HG03196 (cell line): ENCODE measurements at regions not wholly inside any gene's neighbourhood (a gene's known extent, or its start where the extent isn't known, plus 50 kb on each side); places are given as distances from the start of the nearest gene placed in this dataset.
"Not testable (repeated sequence)": the region's sequence is repeated elsewhere in the genome, so short reads cannot be mapped to it uniquely, and the experiment has no call there.

Experiments
- ATAC-seq: cut with Tn5 transposase; IDR thresholded peaks from one replicate; pipeline ENCODE4 v1.9.1; 2021; ENCODE audit not compliant: unreplicated experiment

DNA sequence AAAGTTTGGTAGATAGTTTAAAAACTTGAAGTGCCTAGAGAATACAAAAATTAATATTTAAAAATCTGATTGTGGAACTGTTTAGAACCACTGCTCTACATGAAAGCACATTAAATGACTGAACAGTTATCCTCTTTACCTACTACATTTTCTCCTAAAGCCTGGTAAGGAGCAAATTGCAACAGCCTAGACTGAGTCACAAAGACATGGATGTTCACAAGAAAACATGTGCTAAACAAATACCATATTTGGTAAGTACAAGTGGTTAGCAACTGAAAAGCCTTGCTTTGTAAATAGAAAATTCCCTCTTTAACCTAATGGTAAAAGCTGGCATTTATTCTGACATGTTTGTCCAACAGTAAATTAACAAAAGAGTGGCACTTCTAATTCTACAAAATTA is 203.1 kb downstream of the FBXO8 start:
- no peak for ATAC-seq

DNA sequence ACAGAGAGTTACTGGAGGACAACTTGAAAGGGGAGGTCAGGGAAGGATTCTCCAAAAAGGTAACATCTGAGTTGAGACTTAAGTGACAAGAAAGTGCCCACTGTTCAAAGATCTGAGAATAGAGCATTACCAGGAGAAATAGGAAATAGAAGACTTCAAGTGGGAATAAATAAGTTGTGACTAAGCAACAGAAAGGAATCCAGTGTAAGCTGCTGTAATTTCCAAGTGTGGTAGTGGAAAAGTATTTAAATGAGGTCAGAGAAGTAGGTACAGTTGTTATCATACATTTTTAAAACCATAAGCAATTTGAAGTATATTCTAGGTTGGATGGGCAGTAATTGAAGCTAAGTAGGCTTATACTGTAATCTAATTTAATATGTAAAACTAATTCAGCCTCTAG is 211.9 kb downstream of the FBXO8 start:
- no peak for ATAC-seq

DNA sequence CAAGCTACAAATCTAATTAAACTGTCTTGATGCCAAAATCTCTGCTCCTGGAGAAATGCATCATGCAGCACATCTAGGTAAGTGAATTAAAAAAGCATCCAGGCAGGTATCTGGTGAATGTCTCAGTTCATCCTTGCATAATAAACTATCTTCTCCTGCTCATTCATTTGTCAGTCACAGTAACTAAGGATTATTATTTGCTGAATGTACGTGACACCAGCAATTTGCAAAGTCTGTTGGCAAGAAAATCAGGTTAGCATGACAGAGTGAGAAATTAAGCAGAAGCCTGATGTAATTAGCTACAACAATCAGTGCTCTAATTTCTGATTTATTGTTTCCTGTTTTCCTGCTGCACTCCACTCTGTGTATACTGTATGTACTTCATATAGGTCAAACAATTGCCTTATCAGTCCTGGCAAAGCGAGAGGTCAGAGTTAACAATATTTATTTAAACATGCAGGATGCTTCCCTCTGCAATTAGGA is 213.6 kb downstream of the FBXO8 start:
- ATAC-seq = no peak

DNA sequence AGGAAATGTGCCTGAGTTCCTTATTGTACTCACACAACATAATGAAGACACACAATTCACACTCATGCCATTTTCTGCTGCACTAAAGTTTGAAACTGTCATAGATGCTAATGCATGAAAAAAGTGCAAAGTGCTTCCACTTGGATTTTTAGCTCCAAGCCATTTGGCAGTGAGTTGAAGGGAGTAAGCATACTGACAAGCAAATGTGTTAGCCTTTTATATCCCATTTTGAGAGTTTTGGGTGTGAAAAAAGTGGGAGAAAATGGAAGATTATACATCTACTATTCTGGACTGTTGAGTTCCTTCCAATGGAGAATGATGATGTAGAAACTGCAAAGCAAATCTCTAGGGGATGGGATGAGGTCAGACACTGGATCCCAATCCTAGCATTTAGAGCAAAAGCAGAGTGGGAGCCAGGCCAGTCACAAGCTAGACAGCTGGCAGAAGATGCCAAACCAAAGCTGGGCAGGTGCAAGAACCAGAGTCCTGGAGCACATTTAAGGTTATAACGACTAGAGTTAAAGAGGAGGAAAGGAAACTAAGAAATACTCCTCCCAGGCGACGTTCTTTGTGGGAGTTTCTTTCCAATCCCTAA is 216.8 kb downstream of the FBXO8 start:
- ATAC-seq = no peak

DNA sequence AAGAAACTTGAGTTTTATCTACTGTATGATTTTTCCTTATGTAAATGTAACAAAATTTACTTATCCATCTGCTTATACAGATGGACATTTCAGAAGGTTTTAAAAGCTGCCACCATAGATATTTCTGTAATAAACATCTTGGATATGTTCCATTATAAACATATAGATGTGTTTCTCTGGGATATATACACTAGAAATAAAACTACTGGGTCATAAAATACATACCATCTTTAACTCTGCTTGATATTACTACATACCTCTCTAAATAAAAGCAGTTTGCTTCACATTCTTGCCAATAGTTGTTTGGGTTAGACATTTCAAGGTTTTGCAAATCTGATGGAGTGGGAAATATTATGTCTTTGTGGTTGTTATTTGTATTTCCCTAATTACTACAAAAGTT is 220.6 kb downstream of the FBXO8 start:
- ATAC-seq = no peak

DNA sequence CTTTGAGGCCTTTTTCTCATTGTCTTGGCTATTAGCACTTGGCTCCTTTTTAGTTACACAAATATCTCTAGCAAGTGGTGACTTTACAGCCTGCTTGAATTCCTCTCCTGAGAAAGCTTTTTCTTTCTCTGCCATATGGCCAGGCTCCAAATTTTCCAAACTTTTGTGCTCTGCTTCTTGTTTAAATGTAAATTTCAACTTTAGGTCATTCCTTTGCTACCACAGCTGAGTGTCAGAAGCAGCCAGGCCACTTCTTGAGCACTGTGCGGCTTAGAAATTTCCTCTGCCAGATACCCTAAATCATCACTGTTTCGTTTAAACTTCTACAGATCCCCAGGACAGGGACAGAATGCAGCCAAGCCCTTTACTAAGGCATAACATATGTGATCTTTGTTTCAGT is 222.4 kb downstream of the FBXO8 start:
- ATAC-seq = no peak

DNA sequence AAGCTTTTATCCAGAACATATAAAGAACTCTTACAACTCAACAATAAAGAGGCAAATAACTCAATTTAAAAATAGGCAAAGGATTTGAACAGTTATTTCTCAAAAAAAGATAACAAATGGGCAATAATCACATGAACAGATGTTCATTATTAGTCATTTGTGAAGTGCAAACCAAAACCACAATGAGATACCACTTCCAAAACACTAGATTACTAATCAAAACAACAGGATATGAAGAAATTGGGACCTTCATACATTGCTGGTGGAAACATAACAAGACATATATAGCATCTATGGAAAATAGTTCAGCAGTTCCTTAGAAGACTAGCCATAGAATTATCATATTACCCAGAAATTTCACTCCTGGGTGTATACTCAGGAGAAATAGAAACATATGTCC is 224.6 kb downstream of the FBXO8 start:
- ATAC-seq = no peak

DNA sequence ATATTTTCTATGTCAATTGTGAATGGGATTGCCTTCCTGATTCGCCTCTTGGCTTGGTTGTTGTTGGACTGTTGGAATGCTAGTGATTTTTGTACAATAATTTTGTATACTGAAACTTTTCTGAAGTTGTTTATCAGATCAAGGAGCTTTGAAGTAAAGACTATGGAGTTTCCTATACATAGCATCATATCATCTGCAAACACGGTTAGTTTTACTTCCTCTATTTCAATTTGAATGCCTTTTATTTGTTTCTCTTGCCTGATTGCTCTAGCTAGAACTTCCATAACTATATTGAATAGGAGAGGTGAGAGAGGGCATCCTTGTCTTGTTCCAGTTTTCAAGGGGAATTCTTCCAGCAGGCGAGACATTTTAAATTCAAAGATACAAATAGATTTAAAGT is 226.5 kb downstream of the FBXO8 start:
- ATAC-seq = no peak

DNA sequence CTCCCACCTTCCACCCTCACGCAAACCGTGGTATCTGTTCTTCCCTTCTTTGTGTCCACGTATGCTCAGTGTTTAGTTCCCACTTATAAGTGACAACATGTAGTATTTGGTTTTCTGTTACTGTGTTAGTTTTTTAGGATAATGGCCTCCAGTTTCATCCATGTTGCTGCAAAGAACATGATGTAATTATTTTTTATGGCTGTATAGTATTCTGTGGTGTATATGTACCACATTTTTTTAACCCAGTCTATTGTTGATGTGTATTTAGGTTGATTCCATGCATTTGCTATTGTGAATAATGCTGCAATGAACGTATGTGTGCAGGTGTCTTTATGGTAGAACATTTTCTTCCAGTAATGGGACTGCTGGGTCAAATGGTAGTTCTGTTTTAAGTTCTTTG is 228.1 kb downstream of the FBXO8 start:
- ATAC-seq = no peak

DNA sequence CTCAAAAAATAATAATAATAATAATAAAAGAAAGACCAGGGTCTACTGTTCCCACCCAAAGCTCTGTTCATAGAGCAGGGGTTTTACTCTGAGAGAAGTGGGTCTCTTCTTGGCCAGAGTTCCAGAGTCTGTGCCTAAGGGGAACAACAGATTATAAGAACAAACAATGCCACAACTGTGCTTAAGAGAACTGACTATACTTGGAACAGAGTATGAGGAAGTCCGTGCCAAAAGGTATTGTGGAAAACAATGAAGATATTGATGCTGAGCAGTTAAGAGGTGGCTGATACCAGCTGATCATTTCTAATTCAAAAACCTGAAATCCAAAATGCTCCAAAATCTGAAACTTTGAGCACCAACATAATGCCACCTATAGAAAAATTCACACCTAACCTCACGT is 229.6 kb downstream of the FBXO8 start:
- no peak for ATAC-seq

DNA sequence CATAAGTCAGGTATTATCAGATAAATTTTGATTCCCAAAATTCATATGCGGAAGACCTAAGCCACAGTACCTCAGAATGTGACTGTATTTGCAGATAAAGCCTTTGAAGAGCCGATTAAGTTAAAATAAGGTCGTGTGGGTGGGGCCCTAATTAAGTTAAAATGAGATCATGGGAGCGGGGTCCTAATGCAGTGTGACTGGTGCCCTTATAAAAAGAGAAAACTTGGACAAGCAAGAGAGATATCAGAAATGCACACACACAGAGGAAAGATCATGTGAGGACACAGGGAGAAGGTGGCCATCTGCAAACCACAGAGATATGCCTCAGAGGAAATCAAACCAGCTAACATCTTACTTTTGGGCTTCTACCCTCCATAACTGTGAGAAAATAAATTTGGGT is 236.1 kb downstream of the FBXO8 start:
- ATAC-seq = no peak

DNA sequence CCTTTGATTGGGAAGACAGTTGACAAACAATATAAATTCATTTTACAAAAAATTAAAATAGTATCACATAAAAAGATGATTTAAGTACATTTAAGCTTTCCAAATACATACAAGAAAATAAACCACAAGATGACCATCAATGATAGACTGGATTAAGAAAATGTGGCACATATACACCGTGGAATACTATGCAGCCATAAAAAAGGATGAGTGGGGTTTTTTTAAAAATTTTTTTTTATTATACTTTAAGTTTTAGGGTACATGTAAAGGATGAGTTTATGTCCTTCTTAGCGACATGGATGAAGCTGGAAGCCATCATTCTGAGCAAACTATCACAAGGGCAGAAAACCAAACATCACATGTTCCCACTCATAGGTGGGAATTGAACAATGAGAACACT is 237.6 kb downstream of the FBXO8 start:
- not testable (repeated sequence) for ATAC-seq

DNA sequence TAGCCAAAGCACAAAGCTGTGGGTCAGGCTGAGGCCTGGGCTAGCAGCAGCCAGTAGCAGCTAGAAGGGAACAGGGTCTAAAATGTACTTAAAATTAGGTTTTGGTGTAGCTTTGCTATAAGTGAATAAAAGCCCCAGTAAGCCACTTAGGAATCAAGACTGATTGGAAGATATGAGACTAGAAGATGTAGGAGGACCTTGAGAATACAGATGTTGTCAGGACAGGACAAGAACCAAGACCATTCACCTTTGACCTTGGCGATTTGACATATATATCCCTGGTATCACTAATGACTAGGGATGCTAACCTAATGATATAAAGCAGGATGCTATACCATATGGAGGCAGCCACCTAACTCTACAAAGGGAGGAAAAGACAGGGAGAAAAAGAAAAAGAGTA is 238.1 kb downstream of the FBXO8 start:
- ATAC-seq = no peak

DNA sequence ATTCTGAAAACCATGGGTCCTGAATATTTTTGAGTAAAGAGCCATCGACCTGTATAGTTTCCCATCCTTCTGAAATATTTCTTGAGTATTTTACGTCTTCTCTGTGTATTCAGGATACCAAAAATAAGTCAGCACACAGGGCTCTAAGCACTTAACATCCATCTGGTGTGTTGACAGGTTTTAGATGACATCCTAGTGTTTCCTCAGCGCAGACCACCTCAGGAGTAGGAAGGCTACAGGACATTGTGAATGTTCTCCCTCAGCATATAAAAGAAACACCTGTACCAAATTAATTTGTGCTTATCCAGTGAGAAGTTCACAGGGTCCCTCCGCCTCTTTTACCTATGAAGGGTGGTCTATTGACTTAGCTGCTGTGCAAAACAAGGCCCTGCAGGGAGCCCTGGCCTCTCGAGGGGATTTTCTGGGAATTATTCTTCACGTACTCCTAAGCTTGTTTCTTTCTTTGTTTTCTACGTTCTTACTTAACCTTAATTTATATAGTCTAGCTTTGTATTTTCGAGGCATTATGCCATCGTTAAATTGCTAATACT is 241.8 kb downstream of the FBXO8 start:
- ATAC-seq = no peak

DNA sequence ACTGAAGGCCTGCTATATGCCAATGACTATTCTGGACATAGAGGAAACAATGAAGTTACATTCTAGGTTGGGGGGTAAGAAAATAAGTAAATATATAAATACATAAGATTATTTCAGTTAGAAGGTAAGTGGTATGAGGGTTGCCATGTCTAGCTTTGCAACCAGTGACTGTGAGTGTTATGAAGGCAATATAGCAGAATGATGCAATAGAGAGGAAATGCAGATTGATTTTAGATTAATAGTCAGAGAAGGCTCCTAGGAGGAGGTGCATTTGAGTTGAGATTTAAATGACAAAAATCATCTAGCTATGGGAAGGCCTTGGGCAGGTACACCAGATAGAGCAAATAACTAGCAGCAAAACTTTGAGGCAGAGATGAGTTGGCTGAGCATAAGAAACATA is 243.2 kb downstream of the FBXO8 start:
- no peak for ATAC-seq

DNA sequence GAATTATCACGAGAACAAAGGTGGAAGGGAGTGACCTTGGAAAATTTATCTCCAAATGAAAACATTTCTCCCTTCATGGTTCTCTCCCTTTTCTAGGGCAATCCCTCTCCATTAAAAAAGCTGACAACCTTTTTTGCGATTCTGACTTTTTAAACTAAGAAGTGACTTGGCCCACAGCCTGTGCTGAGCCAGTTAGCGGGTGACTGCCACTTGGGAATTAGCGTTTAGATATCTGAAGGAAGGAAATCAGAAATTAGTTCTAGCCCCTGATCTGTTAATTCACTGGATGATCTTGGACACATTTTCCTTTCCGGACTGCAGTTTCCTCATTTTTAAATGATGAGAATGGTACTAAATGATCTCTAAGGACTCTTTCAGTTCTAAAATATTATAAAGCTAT is 245.0 kb downstream of the FBXO8 start:
- ATAC-seq = no peak

DNA sequence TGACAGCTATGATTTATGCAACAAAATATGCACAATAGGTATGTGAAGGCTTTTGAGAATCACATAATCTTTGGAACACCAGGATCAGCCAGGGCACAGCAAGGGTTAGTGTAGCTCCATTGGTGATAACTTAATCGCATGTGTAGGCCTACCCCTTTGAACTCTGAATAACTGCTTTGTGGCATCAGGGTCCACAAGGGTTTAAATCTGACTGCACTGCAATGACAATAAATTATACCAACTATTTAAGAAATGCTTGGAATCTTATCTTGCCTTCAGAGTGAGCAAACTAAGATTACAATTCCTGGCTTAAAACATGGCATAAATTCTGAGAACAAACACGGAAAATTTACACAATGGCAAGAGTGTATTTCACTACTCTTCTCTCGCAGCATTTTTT is 245.8 kb downstream of the FBXO8 start:
- no peak for ATAC-seq

DNA sequence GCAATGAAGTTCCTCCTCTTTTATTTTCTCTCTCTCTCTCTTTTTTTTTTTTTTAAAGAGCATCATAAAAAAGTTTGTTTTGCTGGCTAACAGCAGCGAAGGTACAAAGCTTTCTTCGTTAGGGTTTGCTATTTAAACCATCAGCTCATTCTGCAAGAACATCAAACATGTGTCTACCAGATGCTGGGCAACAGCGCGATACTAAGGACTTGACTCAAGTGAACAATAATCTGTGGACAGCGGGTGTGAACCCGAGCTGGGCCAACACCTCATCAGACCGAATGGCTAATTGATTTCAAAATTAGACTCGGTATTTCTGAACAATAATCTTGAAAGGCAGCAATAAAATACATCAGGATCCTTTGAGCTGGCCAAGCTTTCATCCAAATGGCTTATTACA is 246.4 kb downstream of the FBXO8 start:
- ATAC-seq = no peak

DNA sequence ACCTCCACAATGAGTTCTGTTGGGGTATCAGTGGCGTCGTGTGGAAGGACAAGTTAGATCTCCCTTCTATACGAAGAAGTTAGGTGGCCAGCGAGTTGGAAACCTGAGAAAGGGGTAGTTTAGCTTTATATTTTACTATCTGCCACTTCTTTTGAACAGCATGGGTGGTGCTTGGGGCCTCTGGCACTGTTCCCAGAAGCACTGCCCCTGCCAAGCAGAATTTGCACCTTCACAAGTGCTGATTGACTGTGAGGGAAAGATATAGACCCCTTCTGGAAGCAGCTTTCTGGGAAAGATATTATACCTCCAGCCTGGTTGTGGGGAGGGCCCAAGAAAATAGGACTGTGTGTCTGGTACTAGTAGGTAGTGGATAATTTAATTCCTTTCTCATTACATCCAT is 246.9 kb downstream of the FBXO8 start:
- no peak for ATAC-seq

DNA sequence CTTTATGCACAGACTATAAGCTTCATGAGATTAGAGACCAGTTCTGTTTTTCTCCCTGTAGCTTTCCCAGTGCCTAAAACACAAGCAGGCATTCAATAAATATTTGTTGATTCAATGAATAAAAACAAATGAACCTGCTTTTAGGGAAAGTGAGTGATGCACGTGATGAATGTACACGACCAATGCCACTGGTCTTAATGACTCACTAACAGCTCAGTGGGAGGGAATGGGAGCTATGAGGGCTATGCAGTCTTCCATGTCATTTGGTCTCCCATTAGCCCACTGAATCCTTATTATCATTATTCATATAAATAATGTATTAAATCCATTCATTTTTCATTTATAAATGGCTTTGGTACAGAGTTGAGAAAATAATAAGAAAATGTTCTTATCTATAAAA is 247.4 kb downstream of the FBXO8 start:
- ATAC-seq = no peak

DNA sequence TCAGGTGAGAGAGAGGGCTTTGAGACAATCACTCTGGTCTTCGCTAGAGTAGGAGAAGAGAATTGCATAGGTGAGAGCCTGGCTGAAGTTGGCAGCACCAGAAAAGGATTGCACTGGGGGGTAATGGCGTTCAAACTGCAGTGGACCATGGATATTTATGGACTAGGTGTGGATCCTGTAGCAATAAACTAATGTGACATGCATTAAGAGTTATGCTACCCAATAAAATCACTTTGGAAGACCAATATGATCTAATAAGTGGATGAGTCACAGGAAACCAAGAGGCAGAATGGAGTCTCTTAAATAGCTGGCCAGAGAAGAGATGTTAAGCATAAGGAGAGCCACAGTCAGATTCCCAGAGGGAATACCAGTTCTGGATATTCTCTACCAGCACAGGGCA is 259.8 kb downstream of the FBXO8 start:
- no peak for ATAC-seq

DNA sequence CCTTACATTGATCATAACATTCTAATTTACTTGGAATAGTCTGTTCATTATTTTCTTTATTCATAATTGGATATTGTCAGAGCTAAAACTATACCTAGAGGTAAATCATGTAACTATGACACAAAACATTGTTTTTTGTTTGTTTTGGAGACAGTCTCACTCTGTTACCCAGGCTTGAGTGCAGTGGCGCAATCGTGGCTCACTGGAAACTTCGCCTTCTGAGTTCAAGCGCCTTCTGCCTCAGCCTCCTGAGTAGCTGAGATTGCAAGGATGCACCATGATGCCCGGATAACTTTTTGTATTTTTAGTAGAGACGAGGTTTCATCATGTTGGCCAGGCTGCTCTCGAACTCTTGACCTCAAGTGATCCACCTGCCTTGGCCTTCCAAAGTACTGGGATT is 265.2 kb downstream of the FBXO8 start:
- ATAC-seq = no peak

DNA sequence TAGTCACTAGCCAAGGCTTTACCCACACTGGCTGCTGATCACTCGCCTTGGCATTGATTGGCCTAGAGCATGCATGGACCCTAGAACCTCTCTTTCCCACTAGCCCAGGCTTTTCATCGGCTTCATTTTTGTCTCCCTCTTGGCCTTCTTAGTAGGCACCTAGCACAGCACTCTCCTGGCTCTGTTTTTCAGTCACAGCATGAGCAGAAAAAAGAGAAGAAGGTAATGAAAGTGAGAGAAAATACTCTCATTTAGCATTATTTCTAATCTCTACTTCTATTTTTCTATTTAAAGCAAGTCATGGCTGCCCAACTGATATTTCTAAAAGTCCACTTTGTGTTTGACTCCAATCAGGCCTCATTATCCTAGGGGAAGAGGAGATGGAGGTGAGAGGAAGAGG is 267.2 kb downstream of the FBXO8 start:
- ATAC-seq = no peak
